Brain pericyte (primary cell): ENCODE measurements at regions not wholly inside any gene's neighbourhood (a gene's known extent, or its start where the extent isn't known, plus 50 kb on each side); places are given as distances from the start of the nearest gene placed in this dataset.

Experiments
- DNase-seq: peaks from one replicate; pipeline ENCODE4 v3.0.0-alpha.2; 2012; ENCODE audit warnings: low read depth, low spot score

- no peak for DNase-seq
Observed at GRCh38 chr9:79969393-79970145, 397.8 kb downstream of the TLE4 start.

GRCh38 chr9:79968533-79968932 lies 396.8 kb downstream of the TLE4 start:
- no peak for DNase-seq

- DNase-seq, result no peak
Observed at GRCh38 chr9:79962836-79963235, 391.1 kb downstream of the TLE4 start.

- DNase-seq, result no peak
Observed at GRCh38 chr9:79962150-79962549, 390.4 kb downstream of the TLE4 start.

- DNase-seq, result no peak
Observed at GRCh38 chr9:79955300-79955699, 383.5 kb downstream of the TLE4 start.

GRCh38 chr9:79953908-79954307 lies 382.1 kb downstream of the TLE4 start:
- DNase-seq, result no peak

GRCh38 chr9:79952401-79952800 lies 380.6 kb downstream of the TLE4 start:
- no peak for DNase-seq

GRCh38 chr9:79946712-79947111 lies 374.9 kb downstream of the TLE4 start:
- DNase-seq, result peak; percentile 38

GRCh38 chr9:79945495-79945894 lies 373.7 kb downstream of the TLE4 start:
- DNase-seq, result no peak

GRCh38 chr9:79945016-79945415 lies 373.3 kb downstream of the TLE4 start:
- DNase-seq, result no peak

GRCh38 chr9:79940919-79941318 lies 369.2 kb downstream of the TLE4 start:
- no peak for DNase-seq

- no peak for DNase-seq
Observed at GRCh38 chr9:79939819-79940218, 368.1 kb downstream of the TLE4 start.

- DNase-seq, result no peak
Observed at GRCh38 chr9:79936336-79936735, 364.6 kb downstream of the TLE4 start.

GRCh38 chr9:79929285-79929684 lies 357.5 kb downstream of the TLE4 start:
- DNase-seq, result no peak

GRCh38 chr9:79928661-79929223 lies 357.0 kb downstream of the TLE4 start:
- no peak for DNase-seq

- no peak for DNase-seq
Observed at GRCh38 chr9:79925326-79925725, 353.6 kb downstream of the TLE4 start.

- no peak for DNase-seq
Observed at GRCh38 chr9:79924836-79925235, 353.1 kb downstream of the TLE4 start.

GRCh38 chr9:79917421-79917820 lies 345.7 kb downstream of the TLE4 start:
- no peak for DNase-seq

GRCh38 chr9:79913867-79914266 lies 342.1 kb downstream of the TLE4 start:
- DNase-seq, result no peak

GRCh38 chr9:79912318-79913070 lies 340.7 kb downstream of the TLE4 start:
- no peak for DNase-seq

GRCh38 chr9:79911724-79912123 lies 340.0 kb downstream of the TLE4 start:
- no peak for DNase-seq

- DNase-seq, result no peak
Observed at GRCh38 chr9:79902825-79903600, 331.2 kb downstream of the TLE4 start.
